Liver (tissue), 8 donors: ENCODE measurements at regions not wholly inside any gene's neighbourhood (a gene's known extent, or its start where the extent isn't known, plus 50 kb on each side); places are given as distances from the start of the nearest gene placed in this dataset.

Experiments used
- DNase-seq: peaks from one replicate; pipeline ENCODE4 v3.0.0-alpha.2; 2017; ENCODE audit warnings: low spot score
- H3K27ac ChIP-seq, 2 donors: one replicate each; pipeline ENCODE4 v1.7.0; 2013; ENCODE audit warnings: inconsistent platforms in 2 of 2, low read length in 2 of 2, control low read depth in 1 of 2, low read depth in 1 of 2, mild to moderate bottlenecking in 1 of 2
- H3K27me3 ChIP-seq, 4 donors: one replicate each; pipeline versions ENCODE4 v1.6.1 to v1.7.0; 2013; ENCODE audit warnings: low read length in 3 of 4, inconsistent platforms in 1 of 4, mild to moderate bottlenecking in 1 of 4, moderate library complexity in 1 of 4; ENCODE audit not compliant: control insufficient read depth in 4 of 4, insufficient read depth in 4 of 4
- H3K36me3 ChIP-seq, 4 donors: one replicate each; pipeline versions ENCODE4 v1.6.1 to v1.7.0; 2013; ENCODE audit warnings: low read length in 3 of 4, mild to moderate bottlenecking in 3 of 4, low read depth in 1 of 4, moderate library complexity in 1 of 4; ENCODE audit not compliant: control insufficient read depth in 4 of 4, insufficient read depth in 3 of 4
- H3K4me1 ChIP-seq, 4 donors: one replicate each; pipeline versions ENCODE4 v1.6.1 to v1.7.0; 2013; ENCODE audit warnings: low read length in 3 of 4, mild to moderate bottlenecking in 3 of 4, moderate library complexity in 1 of 4; ENCODE audit not compliant: control insufficient read depth in 4 of 4, insufficient read depth in 4 of 4
- H3K4me3 ChIP-seq, 3 donors: one replicate each; pipeline versions ENCODE4 v1.6.1 to v1.7.0; 2013; ENCODE audit warnings: low read length in 3 of 3, control low read depth in 1 of 3, low read depth in 1 of 3, mild to moderate bottlenecking in 1 of 3
- H3K9ac ChIP-seq, 2 donors: one replicate each; pipeline ENCODE4 v1.7.0; 2013; ENCODE audit warnings: low read length in 2 of 2, mild to moderate bottlenecking in 2 of 2, moderate library complexity in 2 of 2, control low read depth in 1 of 2, low read depth in 1 of 2
- H3K9me3 ChIP-seq, 4 donors: one replicate each; pipeline versions ENCODE4 v1.6.1 to v1.7.0; 2013; ENCODE audit warnings: low read length in 3 of 4; ENCODE audit not compliant: control insufficient read depth in 4 of 4
- EGR1 ChIP-seq, 2 donors: IDR thresholded peaks; 2 replicates each; pipeline ENCODE4 v1.6.1; 2016 to 2018; ENCODE audit warnings: antibody characterized with exemption in 2 of 2, low read depth in 2 of 2
- FOXA2 ChIP-seq: IDR thresholded peaks from 2 replicates; pipeline ENCODE4 v1.6.1; 2016; ENCODE audit warnings: antibody characterized with exemption
- GABPA ChIP-seq, 2 donors: IDR thresholded peaks in 1 of 2; conservative IDR thresholded peaks in 1 of 2; 2 replicates each; pipeline ENCODE4 v1.6.1; 2016; ENCODE audit warnings: antibody characterized with exemption in 2 of 2, mild to moderate bottlenecking in 1 of 2, moderate library complexity in 1 of 2
- HNF4A ChIP-seq, 2 donors: conservative IDR thresholded peaks; 2 replicates each; pipeline ENCODE4 v1.6.1; 2016; ENCODE audit warnings: antibody characterized with exemption in 2 of 2, mild to moderate bottlenecking in 2 of 2
- HNF4G ChIP-seq: IDR thresholded peaks from 2 replicates; pipeline ENCODE4 v1.6.1; 2016; ENCODE audit warnings: antibody characterized with exemption
- MAX ChIP-seq: IDR thresholded peaks from 2 replicates; pipeline ENCODE4 v1.6.1; 2016; ENCODE audit warnings: antibody characterized with exemption
- NR2F2 ChIP-seq: IDR thresholded peaks from 2 replicates; pipeline ENCODE4 v1.6.1; 2016; ENCODE audit warnings: antibody characterized with exemption
- RAD21 ChIP-seq, 2 donors: IDR thresholded peaks; 2 replicates each; pipeline ENCODE4 v1.6.1; 2016; ENCODE audit warnings: antibody characterized with exemption in 2 of 2, mild to moderate bottlenecking in 2 of 2
- RXRA ChIP-seq, 2 donors: IDR thresholded peaks; 2 replicates each; pipeline ENCODE4 v1.6.1; 2017 to 2018; ENCODE audit warnings: antibody characterized with exemption in 2 of 2, mild to moderate bottlenecking in 1 of 2
- SP1 ChIP-seq: IDR thresholded peaks from 2 replicates; pipeline ENCODE4 v1.6.1; 2018; ENCODE audit warnings: antibody characterized with exemption, mild to moderate bottlenecking
- TAF1 ChIP-seq: conservative IDR thresholded peaks from 2 replicates; pipeline ENCODE4 v1.6.1; 2016; ENCODE audit warnings: antibody characterized with exemption, mild to moderate bottlenecking
- YY1 ChIP-seq: IDR thresholded peaks from 2 replicates; pipeline ENCODE4 v1.6.1; 2016; ENCODE audit warnings: antibody characterized with exemption, mild to moderate bottlenecking
- WGBS: extraction: QIAGEN DNeasy Blood & Tissue Kit; methylation state at CpG from one replicate; pipeline ENCODE4 v1.1.7; 2013; 5-methylcytosine and 5-hydroxymethylcytosine counted together
- TF ChIP-seq, protein P1 (sequence below): IDR thresholded peaks from 2 replicates; pipeline ENCODE4 v1.6.1; 2016; ENCODE audit warnings: antibody characterized with exemption
- TF ChIP-seq, protein P2 (sequence below): fragments of 150-350 bp; IDR thresholded peaks from 2 replicates; pipeline ENCODE4 v1.5.1; 2017; ENCODE audit warnings: improper control_type of control experiment, low read depth, low read length; ENCODE audit not compliant: missing input control
- TF ChIP-seq, protein P3 (sequence below): IDR thresholded peaks from 2 replicates; pipeline ENCODE4 v1.6.1; 2016; ENCODE audit warnings: antibody characterized with exemption, mild to moderate bottlenecking
- TF ChIP-seq, protein P4 (sequence below): IDR thresholded peaks from 2 replicates; pipeline ENCODE4 v1.6.1; 2016; ENCODE audit warnings: antibody characterized with exemption
- donor health status: healthy.
- donor health status: healthy.
- donor health status: healthy.
- donor health status: healthy.
- donor health status: healthy.

- Histone ChIP-seq H3K9me3 (peaks cover 0 to 5% (median 2%) of the 10 kb centered on the region in 4 donors), H3K4me1 (peaks cover 0 to 3% (median 0%) of the 10 kb centered on the region in 4 donors), H3K36me3 (peaks cover 0 to 2% (median 0%) of the 10 kb centered on the region in 4 donors), H3K4me3 (no peak overlapping the region), H3K27me3 (no peaks in the 10 kb centered on the region), H3K27ac (peak overlapping the region in 1 of 2 donors; percentile 66), H3K9ac (no peak overlapping the region)
- 78% methylated on average over 3 of the region's 3 CpGs for WGBS
- DNase-seq, result no peak
- no peak for TF ChIP-seq NR2F2
- TF ChIP-seq, protein P1, sequence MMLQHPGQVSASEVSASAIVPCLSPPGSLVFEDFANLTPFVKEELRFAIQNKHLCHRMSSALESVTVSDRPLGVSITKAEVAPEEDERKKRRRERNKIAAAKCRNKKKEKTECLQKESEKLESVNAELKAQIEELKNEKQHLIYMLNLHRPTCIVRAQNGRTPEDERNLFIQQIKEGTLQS, result no peak
- no peak for TF ChIP-seq RXRA (IDR thresholded peaks at IDR 0.05)
- no peak for TF ChIP-seq YY1
- TF ChIP-seq RAD21 (IDR thresholded peaks at IDR 0.05), result no peak
- TF ChIP-seq, protein P2, sequence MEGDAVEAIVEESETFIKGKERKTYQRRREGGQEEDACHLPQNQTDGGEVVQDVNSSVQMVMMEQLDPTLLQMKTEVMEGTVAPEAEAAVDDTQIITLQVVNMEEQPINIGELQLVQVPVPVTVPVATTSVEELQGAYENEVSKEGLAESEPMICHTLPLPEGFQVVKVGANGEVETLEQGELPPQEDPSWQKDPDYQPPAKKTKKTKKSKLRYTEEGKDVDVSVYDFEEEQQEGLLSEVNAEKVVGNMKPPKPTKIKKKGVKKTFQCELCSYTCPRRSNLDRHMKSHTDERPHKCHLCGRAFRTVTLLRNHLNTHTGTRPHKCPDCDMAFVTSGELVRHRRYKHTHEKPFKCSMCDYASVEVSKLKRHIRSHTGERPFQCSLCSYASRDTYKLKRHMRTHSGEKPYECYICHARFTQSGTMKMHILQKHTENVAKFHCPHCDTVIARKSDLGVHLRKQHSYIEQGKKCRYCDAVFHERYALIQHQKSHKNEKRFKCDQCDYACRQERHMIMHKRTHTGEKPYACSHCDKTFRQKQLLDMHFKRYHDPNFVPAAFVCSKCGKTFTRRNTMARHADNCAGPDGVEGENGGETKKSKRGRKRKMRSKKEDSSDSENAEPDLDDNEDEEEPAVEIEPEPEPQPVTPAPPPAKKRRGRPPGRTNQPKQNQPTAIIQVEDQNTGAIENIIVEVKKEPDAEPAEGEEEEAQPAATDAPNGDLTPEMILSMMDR, result no peak
- TF ChIP-seq FOXA2, result no peak
- TF ChIP-seq, protein P3, sequence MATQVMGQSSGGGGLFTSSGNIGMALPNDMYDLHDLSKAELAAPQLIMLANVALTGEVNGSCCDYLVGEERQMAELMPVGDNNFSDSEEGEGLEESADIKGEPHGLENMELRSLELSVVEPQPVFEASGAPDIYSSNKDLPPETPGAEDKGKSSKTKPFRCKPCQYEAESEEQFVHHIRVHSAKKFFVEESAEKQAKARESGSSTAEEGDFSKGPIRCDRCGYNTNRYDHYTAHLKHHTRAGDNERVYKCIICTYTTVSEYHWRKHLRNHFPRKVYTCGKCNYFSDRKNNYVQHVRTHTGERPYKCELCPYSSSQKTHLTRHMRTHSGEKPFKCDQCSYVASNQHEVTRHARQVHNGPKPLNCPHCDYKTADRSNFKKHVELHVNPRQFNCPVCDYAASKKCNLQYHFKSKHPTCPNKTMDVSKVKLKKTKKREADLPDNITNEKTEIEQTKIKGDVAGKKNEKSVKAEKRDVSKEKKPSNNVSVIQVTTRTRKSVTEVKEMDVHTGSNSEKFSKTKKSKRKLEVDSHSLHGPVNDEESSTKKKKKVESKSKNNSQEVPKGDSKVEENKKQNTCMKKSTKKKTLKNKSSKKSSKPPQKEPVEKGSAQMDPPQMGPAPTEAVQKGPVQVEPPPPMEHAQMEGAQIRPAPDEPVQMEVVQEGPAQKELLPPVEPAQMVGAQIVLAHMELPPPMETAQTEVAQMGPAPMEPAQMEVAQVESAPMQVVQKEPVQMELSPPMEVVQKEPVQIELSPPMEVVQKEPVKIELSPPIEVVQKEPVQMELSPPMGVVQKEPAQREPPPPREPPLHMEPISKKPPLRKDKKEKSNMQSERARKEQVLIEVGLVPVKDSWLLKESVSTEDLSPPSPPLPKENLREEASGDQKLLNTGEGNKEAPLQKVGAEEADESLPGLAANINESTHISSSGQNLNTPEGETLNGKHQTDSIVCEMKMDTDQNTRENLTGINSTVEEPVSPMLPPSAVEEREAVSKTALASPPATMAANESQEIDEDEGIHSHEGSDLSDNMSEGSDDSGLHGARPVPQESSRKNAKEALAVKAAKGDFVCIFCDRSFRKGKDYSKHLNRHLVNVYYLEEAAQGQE, result no peak
Observed at GRCh38 chr2:200155652-200156051, 150.8 kb upstream of the SPATS2L start.

- H3K4me1 ChIP-seq, result peaks cover 0 to 3% (median 0%) of the 10 kb centered on the region in 4 donors
- no peaks in the 10 kb centered on the region for H3K27me3 ChIP-seq
- H3K9me3 ChIP-seq, result no peaks in the 10 kb centered on the region
- H3K4me3 ChIP-seq, result peak overlapping the region; percentile 7 to 50 (median 43)
- 37% methylated on average over 5 of the region's 5 CpGs for WGBS
- peak overlapping the region; percentile 56 to 66 for H3K27ac ChIP-seq
- H3K9ac ChIP-seq, result peak overlapping the region in 1 of 2 donors; percentile 66
- H3K36me3 ChIP-seq, result no peaks in the 10 kb centered on the region
- no peak for DNase-seq
- TF ChIP-seq EGR1 (IDR thresholded peaks at IDR 0.05; ENCODE audit: low read depth in 2 of 2), result no peak
- TF ChIP-seq MAX, result no peak
- TF ChIP-seq YY1, result peak; percentile 19
- no peak for TF ChIP-seq HNF4G
- TF ChIP-seq RAD21 (IDR thresholded peaks at IDR 0.05), result peak; percentile 61 to 62
- TF ChIP-seq, protein P1, result peak; percentile 86
- TF ChIP-seq, protein P3, result no peak
- TF ChIP-seq, protein P4, sequence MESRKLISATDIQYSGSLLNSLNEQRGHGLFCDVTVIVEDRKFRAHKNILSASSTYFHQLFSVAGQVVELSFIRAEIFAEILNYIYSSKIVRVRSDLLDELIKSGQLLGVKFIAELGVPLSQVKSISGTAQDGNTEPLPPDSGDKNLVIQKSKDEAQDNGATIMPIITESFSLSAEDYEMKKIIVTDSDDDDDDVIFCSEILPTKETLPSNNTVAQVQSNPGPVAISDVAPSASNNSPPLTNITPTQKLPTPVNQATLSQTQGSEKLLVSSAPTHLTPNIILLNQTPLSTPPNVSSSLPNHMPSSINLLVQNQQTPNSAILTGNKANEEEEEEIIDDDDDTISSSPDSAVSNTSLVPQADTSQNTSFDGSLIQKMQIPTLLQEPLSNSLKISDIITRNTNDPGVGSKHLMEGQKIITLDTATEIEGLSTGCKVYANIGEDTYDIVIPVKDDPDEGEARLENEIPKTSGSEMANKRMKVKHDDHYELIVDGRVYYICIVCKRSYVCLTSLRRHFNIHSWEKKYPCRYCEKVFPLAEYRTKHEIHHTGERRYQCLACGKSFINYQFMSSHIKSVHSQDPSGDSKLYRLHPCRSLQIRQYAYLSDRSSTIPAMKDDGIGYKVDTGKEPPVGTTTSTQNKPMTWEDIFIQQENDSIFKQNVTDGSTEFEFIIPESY, result no peak
- peak in 1 of 2 donors; percentile 59 for TF ChIP-seq RXRA (IDR thresholded peaks at IDR 0.05)
- peak; percentile 17 for TF ChIP-seq SP1
- no peak for TF ChIP-seq TAF1
- no peak for TF ChIP-seq NR2F2
- no peak for TF ChIP-seq FOXA2
- peak in 1 of 2 donors; percentile 53 for TF ChIP-seq HNF4A (conservative IDR thresholded peaks at IDR 0.05)
- no peak for TF ChIP-seq GABPA (IDR thresholded peaks at IDR 0.05 in 1 of 2, conservative IDR thresholded peaks at IDR 0.05 in 1 of 2)
Observed at GRCh38 chr2:200156166-200156835, 150.2 kb upstream of the SPATS2L start.
